ENCODE measurements at regions not wholly inside any gene's neighbourhood (a gene's known extent, or its start where the extent isn't known, plus 50 kb on each side); places are given as distances from the start of the nearest gene placed in this dataset.

- ATAC-seq (no peak), FAIRE-seq (no peak), DNase-seq (ENCODE audit: low read depth in 1 of 2, low spot score in 1 of 2) (no peak)
- ChIA-PET CTCF (no interaction called here), POLR2A (no interaction called here)
- Histone ChIP-seq H3K9me3 (no peaks in the 10 kb centered on the region; the same call in 2 of the 3 replicates), H3K27ac (no peak overlapping the region), H3K4me1 (no peaks in the 10 kb centered on the region), H3K4me2 (no peak overlapping the region), H3K4me3 (no peak overlapping the region)
- TF ChIP-seq SREBF2 (IDR thresholded peaks at IDR 0.05) (no peak), HEYL (CRISPR knock-in tag; IDR thresholded peaks at IDR 0.05) (no peak)
- WGBS (ENCODE audit: missing lambda C conversion rate) = 2% methylated on average over 3 of the region's 3 CpGs
Measured at GRCh38 chr16:61364990-61365389, 671.2 kb downstream of the CDH8 start.

GRCh38 chr16:61362585-61362984 lies 673.7 kb downstream of the CDH8 start:
- Histone ChIP-seq H3K4me2 (no peak overlapping the region), H3K4me3 (no peak overlapping the region), H3K9me3 (no peaks in the 10 kb centered on the region), H3K4me1 (no peaks in the 10 kb centered on the region), H3K27ac (no peak overlapping the region)
- no peak for TF ChIP-seq FOSL2 (IDR thresholded peaks at IDR 0.05)
- TF ChIP-seq FOSL2 (CRISPR knock-in tag; IDR thresholded peaks at IDR 0.05) = no peak
- TF ChIP-seq KDM5A (IDR thresholded peaks at IDR 0.05) = no peak
- no peak for TF ChIP-seq E2F6 (IDR thresholded peaks at IDR 0.05; ENCODE audit: borderline replicate concordance, low read depth)
- TF ChIP-seq KDM1A (IDR thresholded peaks at IDR 0.05; ENCODE audit: low read depth) = no peak
- no peak for TF ChIP-seq JUN (IDR thresholded peaks at IDR 0.05)
- TF ChIP-seq NPAS2 (CRISPR knock-in tag; IDR thresholded peaks at IDR 0.05; ENCODE audit: borderline replicate concordance) = no peak
- TF ChIP-seq MAZ (IDR thresholded peaks at IDR 0.05; ENCODE audit: borderline replicate concordance, low read depth, low read length) = no peak
- no peak for TF ChIP-seq HOXB5 (CRISPR knock-in tag; IDR thresholded peaks at IDR 0.05)
- TF ChIP-seq USF2 (IDR thresholded peaks at IDR 0.05) = no peak
- no peak for TF ChIP-seq HES2 (IDR thresholded peaks at IDR 0.05)
- TF ChIP-seq CHD4 (IDR thresholded peaks at IDR 0.05; ENCODE audit: borderline replicate concordance) = no peak
- POLR2A ChIA-PET = no interaction called here
- CTCF ChIA-PET = no interaction called here
- FAIRE-seq (no peak), DNase-seq (ENCODE audit: low read depth in 1 of 2, low spot score in 1 of 2) (no peak), ATAC-seq (no peak)
- WGBS (ENCODE audit: missing lambda C conversion rate) = 48% methylated on average over 4 of the region's 4 CpGs

GRCh38 chr16:61344791-61345190 lies 691.4 kb downstream of the CDH8 start:
- Histone ChIP-seq H3K4me2 (no peak overlapping the region), H3K27ac (no peak overlapping the region), H3K4me3 (no peak overlapping the region), H3K4me1 (no peaks in the 10 kb centered on the region), H3K9me3 (no peaks in the 10 kb centered on the region)
- ATAC-seq = no peak
- TF ChIP-seq MAZ (IDR thresholded peaks at IDR 0.05; ENCODE audit: borderline replicate concordance, low read depth, low read length) = no peak
- TF ChIP-seq RCOR1 (IDR thresholded peaks at IDR 0.05; ENCODE audit: low read depth, low read length) = no peak
- no peak for TF ChIP-seq CBX2 (IDR thresholded peaks at IDR 0.05; ENCODE audit: borderline replicate concordance, low read depth)
- no peak for TF ChIP-seq HMGXB4 (CRISPR knock-in tag; IDR thresholded peaks at IDR 0.05; ENCODE audit: borderline replicate concordance)
- TF ChIP-seq RFX5 (IDR thresholded peaks at IDR 0.05) = no peak
- no peak for TF ChIP-seq POLR2A (IDR thresholded peaks at IDR 0.05; ENCODE audit: low read length)
- TF ChIP-seq MAX (IDR thresholded peaks at IDR 0.05) = no peak
- no peak for TF ChIP-seq CBX8 (IDR thresholded peaks at IDR 0.05)
- TF ChIP-seq SMC3 (IDR thresholded peaks at IDR 0.05) = no peak
- no peak for TF ChIP-seq NPAS2 (CRISPR knock-in tag; IDR thresholded peaks at IDR 0.05; ENCODE audit: borderline replicate concordance)
- TF ChIP-seq REST (IDR thresholded peaks at IDR 0.05) = no peak
- no peak for TF ChIP-seq SREBF2 (IDR thresholded peaks at IDR 0.05)
- no peak for TF ChIP-seq KDM1A (IDR thresholded peaks at IDR 0.05; ENCODE audit: low read depth)
- TF ChIP-seq GATA3 (IDR thresholded peaks at IDR 0.05; ENCODE audit: borderline replicate concordance) = no peak
- no peak for TF ChIP-seq HOXA7 (CRISPR knock-in tag; IDR thresholded peaks at IDR 0.05)
- TF ChIP-seq RNF2 (IDR thresholded peaks at IDR 0.05; ENCODE audit: borderline replicate concordance, low read depth) = no peak
- no peak for TF ChIP-seq POLR2AphosphoS2 (conservative IDR thresholded peaks at IDR 0.05; ENCODE audit: low read length)
- POLR2A ChIA-PET = no interaction called here
- DNase-seq (ENCODE audit: low read depth in 1 of 2, low spot score in 1 of 2) = no peak
- CTCF ChIA-PET = no interaction called here
- 2% methylated on average over 3 of the region's 3 CpGs for WGBS (ENCODE audit: missing lambda C conversion rate)
- FAIRE-seq = no peak
